SK-N-SH (cell line): ENCODE measurements at regions not wholly inside any gene's neighbourhood (a gene's known extent, or its start where the extent isn't known, plus 50 kb on each side); places are given as distances from the start of the nearest gene placed in this dataset.

Experiments used
- CTCF ChIA-PET: fragments of 300-600, 350-600 bp; formaldehyde crosslinking; extraction: SDS; loops from one replicate; lab custom pipeline; 2021; lab: Yijun Ruan, JAX
- POLR2A ChIA-PET: fragments of 350-600 bp; sonication (Branson Sonifier 250); formaldehyde crosslinking; extraction: SDS; loops from one replicate; lab custom pipeline; 2020; ENCODE audit warnings: antibody characterized with exemption, inconsistent platforms; lab: Yijun Ruan, JAX
- DNase-seq: peaks from one replicate; pipeline ENCODE4 v3.0.0; 2012
- H2AFZ ChIP-seq: fragments of 200-600 bp; sonication (generic); 2 replicates; pipeline ENCODE4 v1.8.1; 2016; ENCODE audit warnings: antibody characterized with exemption, mild to moderate bottlenecking, low read depth
- H3F3A ChIP-seq: fragments of 200-600 bp; sonication (generic); replicated peaks from 2 replicates; pipeline ENCODE3; 2016; ENCODE audit warnings: antibody characterized with exemption, mild to moderate bottlenecking; ENCODE audit not compliant: insufficient read depth
- H3K27ac ChIP-seq, 2 experiments: fragments of 200-500 bp in 1 of 2; fragments of 200-600 bp in 1 of 2; sonication (Bioruptor generic) in 1 of 2; sonication (generic), shearing (Covaris generic) in 1 of 2; 2 replicates each; pipeline versions ENCODE4 v1.5.1 to v1.6.1; 2014 to 2016; ENCODE audit warnings: low read depth in 2 of 2, inconsistent platforms in 1 of 2, low read length in 1 of 2, mild to moderate bottlenecking in 1 of 2, mixed read lengths in 1 of 2
- H3K27me3 ChIP-seq: fragments of 200-600 bp; sonication (generic), shearing (Covaris generic); 2 replicates; pipeline ENCODE4 v1.6.1; 2016; ENCODE audit warnings: mixed run types; ENCODE audit not compliant: insufficient read depth
- H3K36me3 ChIP-seq, 2 experiments: fragments of 200-500 bp in 1 of 2; fragments of 200-600 bp in 1 of 2; sonication (Bioruptor generic) in 1 of 2; sonication (generic) in 1 of 2; replicated peaks in 1 of 2; 2 replicates each; pipeline versions ENCODE3 to v1.5.1; 2014 to 2016; ENCODE audit warnings: low read length in 1 of 2, mild to moderate bottlenecking in 1 of 2; ENCODE audit not compliant: insufficient read depth in 2 of 2, control insufficient read depth in 1 of 2
- H3K4me1 ChIP-seq, 2 experiments: fragments of 200-500 bp in 1 of 2; fragments of 200-600 bp in 1 of 2; sonication (Bioruptor generic) in 1 of 2; sonication (generic), shearing (Covaris generic) in 1 of 2; 2 replicates each; pipeline versions ENCODE4 v1.5.1 to v1.6.1; 2014 to 2016; ENCODE audit warnings: low read depth in 1 of 2, low read length in 1 of 2, mixed run types in 1 of 2; ENCODE audit not compliant: insufficient read depth in 2 of 2, control insufficient read depth in 1 of 2
- H3K4me2 ChIP-seq: fragments of 200-600 bp; sonication (generic), shearing (Covaris generic); 2 replicates; pipeline ENCODE4 v1.6.1; 2017; ENCODE audit warnings: mixed run types
- H3K4me3 ChIP-seq, 2 experiments: fragments of 200-500 bp in 1 of 2; fragments of 200-600 bp in 1 of 2; sonication (Bioruptor generic) in 1 of 2; sonication (generic), shearing (Covaris generic) in 1 of 2; 2 replicates each; pipeline versions ENCODE4 v1.5.1 to v1.8.1; 2014 to 2016; ENCODE audit warnings: low read depth in 2 of 2, inconsistent platforms in 1 of 2, low read length in 1 of 2, mild to moderate bottlenecking in 1 of 2, mixed read lengths in 1 of 2, moderate library complexity in 1 of 2
- H3K79me2 ChIP-seq: fragments of 200-600 bp; sonication (generic); 2 replicates; pipeline ENCODE4 v1.8.1; 2017; ENCODE audit warnings: mild to moderate bottlenecking; ENCODE audit not compliant: insufficient read depth
- H3K9ac ChIP-seq: fragments of 200-600 bp; sonication (generic); 2 replicates; pipeline ENCODE4 v1.6.1; 2017; ENCODE audit warnings: mixed run types
- H3K9me2 ChIP-seq: fragments of 200-600 bp; sonication (generic); 2 replicates; pipeline ENCODE4 v1.6.1; 2017; ENCODE audit warnings: mixed run types
- H3K9me3 ChIP-seq: fragments of 200-600 bp; sonication (generic); 2 replicates; pipeline ENCODE4 v1.6.1; 2017; ENCODE audit warnings: mixed run types, mild to moderate bottlenecking, moderate library complexity
- H4K20me1 ChIP-seq: fragments of 200-600 bp; sonication (generic); 2 replicates; pipeline ENCODE4 v1.6.1; 2017; ENCODE audit warnings: mild to moderate bottlenecking, mixed run types; ENCODE audit not compliant: insufficient read depth
- CHD2 ChIP-seq: fragments of 150-350 bp; IDR thresholded peaks from 2 replicates; pipeline ENCODE4 v1.6.1; 2018; ENCODE audit warnings: low read length; ENCODE audit not compliant: partially characterized antibody
- CTCF ChIP-seq: fragments of 200-600 bp; sonication (generic); IDR thresholded peaks from 2 replicates; pipeline ENCODE4 v1.6.1; 2017; ENCODE audit warnings: antibody characterized with exemption, mild to moderate bottlenecking, moderate library complexity
- EP300 ChIP-seq, 2 experiments: IDR thresholded peaks; 2 replicates each; pipeline versions ENCODE4 v1.4.0 to v1.6.1; 2012; ENCODE audit warnings: borderline replicate concordance in 1 of 2, low read depth in 1 of 2, low read length in 1 of 2
- FOSL2 ChIP-seq: IDR thresholded peaks from 2 replicates; pipeline ENCODE4 v1.4.0; 2012; ENCODE audit warnings: low read depth, mild to moderate bottlenecking, moderate library complexity, borderline replicate concordance
- FOXM1 ChIP-seq: IDR thresholded peaks from 2 replicates; pipeline ENCODE4 v1.4.0; 2012; ENCODE audit warnings: low read depth, mild to moderate bottlenecking
- IRF3 ChIP-seq: fragments of 150-350 bp; IDR thresholded peaks from 2 replicates; pipeline ENCODE4 v1.6.1; 2016; ENCODE audit warnings: mild to moderate bottlenecking, low read depth, low read length
- MEF2A ChIP-seq: IDR thresholded peaks from 2 replicates; pipeline ENCODE4 v1.4.0; 2012; ENCODE audit warnings: low read depth, borderline replicate concordance
- MXI1 ChIP-seq: IDR thresholded peaks from 2 replicates; pipeline ENCODE4 v1.6.1; 2012; ENCODE audit warnings: mild to moderate bottlenecking, low read depth, low read length, improper control_type of control experiment
- REST ChIP-seq: IDR thresholded peaks from 2 replicates; pipeline ENCODE4 v1.6.1; 2012; ENCODE audit warnings: mild to moderate bottlenecking, low read depth, low read length, moderate library complexity
- SIN3A ChIP-seq: IDR thresholded peaks from 2 replicates; pipeline ENCODE4 v1.6.1; 2012; ENCODE audit warnings: low read depth, mild to moderate bottlenecking, low read length, moderate library complexity, borderline replicate concordance
- SMC3 ChIP-seq: IDR thresholded peaks from 2 replicates; pipeline ENCODE4 v1.6.1; 2012; ENCODE audit warnings: low read depth, low read length, improper control_type of control experiment
- TAF1 ChIP-seq: IDR thresholded peaks from 2 replicates; pipeline ENCODE4 v1.6.1; 2012; ENCODE audit warnings: low read depth, mild to moderate bottlenecking, low read length, moderate library complexity, borderline replicate concordance
- USF1 ChIP-seq: IDR thresholded peaks from 2 replicates; pipeline ENCODE4 v1.4.0; 2012; ENCODE audit warnings: low read depth, borderline replicate concordance
- USF2 ChIP-seq: fragments of 150-350 bp; IDR thresholded peaks from 2 replicates; pipeline ENCODE4 v1.6.1; 2017; ENCODE audit warnings: antibody characterized with exemption, low read length, low read depth, borderline replicate concordance

- no peak for TF ChIP-seq FOSL2
Measured at GRCh38 chr13:85663856-85664255, 135.4 kb downstream of the SLITRK6 start (continued).

- H3K4me1 ChIP-seq: peaks cover 4 to 12% of the 10 kb centered on the region in 2 experiments; a peak in 3 of 4 replicates
- POLR2A ChIA-PET: no interaction called here
- DNase-seq: no peak
- no peaks in the 10 kb centered on the region for H3K9me2 ChIP-seq
- no peaks in the 10 kb centered on the region for H3K27me3 ChIP-seq
- H3K36me3 ChIP-seq: no peaks in the 10 kb centered on the region
- H3K79me2 ChIP-seq: no peaks in the 10 kb centered on the region
- H3K4me2 ChIP-seq: no peak overlapping the region
- H3K9me3 ChIP-seq: no peaks in the 10 kb centered on the region
- CTCF ChIA-PET: no interaction called here
- no peak overlapping the region for H3K4me3 ChIP-seq
- no peaks in the 10 kb centered on the region for H4K20me1 ChIP-seq
- H2AFZ ChIP-seq: no peak overlapping the region
- TF ChIP-seq USF2: no peak
- TF ChIP-seq MEF2A: no peak
- TF ChIP-seq EP300 (IDR thresholded peaks at IDR 0.05; ENCODE audit: borderline replicate concordance in 1 of 2, low read depth in 1 of 2, low read length in 1 of 2): no peak
- no peak for TF ChIP-seq CHD2
- TF ChIP-seq USF1: no peak
- no peak for TF ChIP-seq SIN3A
- TF ChIP-seq IRF3: no peak
- TF ChIP-seq TAF1: no peak
- no peak for TF ChIP-seq CTCF
- TF ChIP-seq SMC3: no peak
- TF ChIP-seq FOXM1: no peak
- no peak for TF ChIP-seq REST
- no peak for TF ChIP-seq MXI1
- H3F3A ChIP-seq: no peaks in the 10 kb centered on the region
- peak overlapping the region; percentile 38 to 62; a peak in 2 of 4 replicates for H3K27ac ChIP-seq
- no peak overlapping the region for H3K9ac ChIP-seq
Measured at GRCh38 chr13:85662186-85662585, 137.0 kb downstream of the SLITRK6 start.
